CD4-positive, alpha-beta T cell treated with Interferon gamma for 1 hour (primary cell): ENCODE measurements at regions not wholly inside any gene's neighbourhood (a gene's known extent, or its start where the extent isn't known, plus 50 kb on each side); places are given as distances from the start of the nearest gene placed in this dataset.
"Not testable (repeated sequence)": the region's sequence is repeated elsewhere in the genome, so short reads cannot be mapped to it uniquely, and the experiment has no call there.

ENCODE experiments used
- DNase-seq: peaks from one replicate; pipeline ENCODE4 v3.0.0-alpha.2; 2020

DNA sequence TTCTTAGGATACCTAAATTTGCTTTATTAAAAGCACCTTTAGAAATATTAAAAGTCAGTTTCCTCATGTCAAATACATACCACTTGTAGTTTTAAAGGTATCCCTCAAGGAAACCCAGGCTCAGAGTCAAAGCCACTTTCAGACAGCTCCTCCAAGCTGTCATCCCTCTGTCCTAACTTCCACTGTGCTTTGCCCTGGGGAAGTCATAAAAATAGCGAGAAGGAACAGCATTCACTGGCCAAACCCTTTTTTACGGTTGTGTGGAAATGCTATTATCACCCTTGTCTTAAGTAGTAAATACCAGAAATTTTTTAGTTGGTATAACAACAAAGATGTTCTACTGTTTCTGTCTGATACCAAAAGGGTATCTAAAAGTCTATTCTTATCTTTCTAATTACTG lies 680.5 kb downstream of the ZEB2 start:
- DNase-seq: no peak

DNA sequence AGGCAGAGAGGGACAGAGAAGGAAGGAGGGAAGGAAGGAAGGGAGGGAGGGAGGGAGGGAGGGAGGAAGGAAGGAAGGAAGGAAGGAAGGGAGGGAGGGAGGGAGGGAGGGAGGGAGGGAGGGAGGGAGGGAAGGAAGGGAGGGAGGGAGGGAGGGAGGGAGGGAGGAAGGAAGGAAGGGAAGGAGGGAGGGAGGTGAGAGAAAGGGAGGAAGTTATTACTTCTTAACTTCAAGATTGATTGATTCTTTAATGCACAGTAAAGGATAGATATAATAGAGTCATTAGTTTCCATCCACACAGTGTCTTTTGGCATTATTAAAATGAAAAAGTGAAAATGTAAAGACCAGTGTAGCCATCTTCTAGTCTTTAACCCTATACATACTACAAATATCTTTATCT lies 682.9 kb downstream of the ZEB2 start:
- DNase-seq: not testable (repeated sequence)

DNA sequence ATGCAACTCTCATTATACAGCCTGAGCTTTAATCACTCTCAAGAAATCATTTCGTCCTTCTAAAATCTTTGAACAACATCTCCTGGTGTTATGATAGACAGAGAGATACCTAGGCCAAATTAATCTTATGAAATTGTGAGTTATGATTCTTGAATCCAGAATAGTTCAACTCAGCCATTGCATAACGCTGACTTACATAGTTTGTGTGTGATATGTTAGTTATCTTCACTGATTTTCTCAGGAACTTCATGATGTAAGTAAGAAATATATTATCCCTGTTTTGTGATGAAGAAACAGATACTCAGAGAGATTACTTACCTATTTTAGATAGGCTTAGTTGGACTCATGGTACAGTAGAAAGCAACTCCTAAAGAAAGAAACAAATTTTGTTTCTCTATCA lies 684.4 kb downstream of the ZEB2 start:
- DNase-seq: no peak

DNA sequence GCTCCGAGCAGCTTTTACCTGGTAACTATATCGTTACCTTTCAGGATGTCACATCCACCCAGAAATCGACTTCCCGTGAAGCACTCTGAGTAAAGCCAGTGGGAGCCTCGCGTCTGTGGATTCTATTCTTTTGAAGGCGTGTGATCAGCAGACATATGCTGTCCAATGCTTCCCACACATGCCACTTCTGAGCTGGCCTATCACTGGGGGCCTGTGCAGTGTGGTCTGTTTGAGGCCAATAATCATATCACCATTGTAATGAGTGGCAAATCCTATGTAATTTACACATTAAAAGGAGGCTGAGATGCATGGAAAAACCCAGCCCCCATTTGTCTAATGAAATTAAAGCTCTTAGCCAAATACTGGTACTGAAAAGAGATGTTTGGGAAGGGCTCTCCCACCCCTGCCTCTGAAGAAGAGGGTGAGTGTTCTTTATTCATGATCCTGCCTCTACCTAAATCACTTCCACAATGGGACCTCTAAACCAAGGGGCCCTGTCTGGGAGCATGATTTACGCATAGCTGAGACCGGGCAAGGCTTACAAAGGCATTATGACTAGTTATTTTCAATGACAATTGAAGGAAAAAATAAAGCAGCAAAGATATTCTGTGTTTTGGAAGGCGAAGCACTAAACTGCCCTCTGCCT lies 686.8 kb downstream of the ZEB2 start:
- DNase-seq: no peak

DNA sequence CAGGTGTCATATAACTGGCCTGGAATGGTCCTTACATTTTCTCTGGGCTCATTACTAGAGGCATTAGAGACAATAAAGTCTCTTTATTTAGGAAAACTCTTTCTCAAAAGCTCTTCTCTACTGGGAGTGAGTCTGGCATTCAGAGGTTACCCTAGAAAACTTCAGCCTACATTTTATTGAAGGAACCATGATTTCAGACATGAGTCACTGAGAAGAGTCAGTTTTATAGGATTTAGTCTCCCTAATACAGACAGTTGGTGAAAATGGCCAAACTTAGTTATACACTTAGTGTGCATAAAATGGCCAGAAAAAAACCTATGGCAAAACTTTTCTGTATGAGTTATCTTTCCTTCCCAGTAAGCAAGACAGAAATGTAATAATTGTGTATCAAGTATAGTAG lies 689.4 kb downstream of the ZEB2 start:
- DNase-seq: no peak

DNA sequence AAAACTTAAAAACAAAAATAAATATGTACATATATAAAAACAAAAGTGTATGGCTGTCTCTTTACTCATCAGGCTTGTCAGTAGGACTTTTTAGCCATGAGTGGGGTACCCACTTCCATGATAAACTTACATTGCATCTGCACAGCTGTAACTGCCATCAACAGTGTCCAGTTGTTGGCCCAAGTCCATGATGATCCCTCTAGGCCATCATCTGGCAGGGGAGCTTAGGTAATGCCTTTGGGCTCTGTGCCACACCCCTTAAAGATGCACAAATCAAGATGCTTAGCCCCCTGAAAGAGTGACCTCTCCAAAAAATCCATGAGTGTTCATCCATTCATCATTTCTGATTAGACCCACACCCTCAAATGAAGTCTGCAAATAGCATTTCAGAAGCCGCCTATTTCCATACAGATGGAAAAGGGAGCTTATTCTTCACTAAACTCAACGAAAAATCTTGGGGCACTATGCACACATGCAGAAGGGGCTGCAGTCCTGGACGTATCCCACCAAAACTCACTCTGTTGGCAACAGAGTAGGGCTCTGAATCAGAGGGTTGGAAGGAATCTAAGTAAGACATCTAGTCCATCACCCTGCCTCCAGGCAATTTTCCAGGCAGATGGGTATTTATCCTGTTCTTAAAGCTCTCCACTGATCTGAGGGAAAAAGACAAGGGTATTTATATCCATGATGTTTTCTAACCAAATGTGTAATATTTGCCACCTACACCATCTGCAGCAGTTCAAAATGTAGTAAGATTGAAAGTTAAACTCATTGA lies 691.0 kb downstream of the ZEB2 start:
- DNase-seq: no peak

GRCh38 chr2:143824791-143825190 lies 695.1 kb downstream of the ZEB2 start:
- no peak for DNase-seq

GRCh38 chr2:143823876-143824275 lies 694.7 kb downstream of the ARHGAP15 start:
- no peak for DNase-seq

GRCh38 chr2:143823296-143823695 lies 694.1 kb downstream of the ARHGAP15 start:
- DNase-seq: no peak

DNA sequence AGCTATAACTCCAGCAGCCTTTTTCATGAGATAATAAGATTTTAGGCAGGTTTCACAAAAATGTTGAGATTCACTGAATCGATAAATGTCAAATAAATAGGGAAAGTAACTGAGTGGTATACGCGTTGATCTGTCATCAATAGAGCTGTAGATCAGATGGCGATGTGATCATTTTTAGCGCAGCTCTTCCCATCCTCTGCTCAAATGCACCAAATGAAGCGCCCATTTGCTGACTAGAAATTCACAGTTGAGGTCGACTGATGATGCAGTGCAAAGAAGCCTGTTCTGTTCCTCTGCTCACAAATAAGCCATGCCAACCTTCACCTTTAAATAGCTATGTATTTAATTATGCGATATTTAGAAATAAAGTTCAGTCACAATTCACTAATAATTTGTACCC lies 693.5 kb downstream of the ARHGAP15 start:
- no peak for DNase-seq

- no peak for DNase-seq
These were observed 690.5 kb downstream of the ARHGAP15 start for GRCh38 chr2:143819764-143820163.

DNA sequence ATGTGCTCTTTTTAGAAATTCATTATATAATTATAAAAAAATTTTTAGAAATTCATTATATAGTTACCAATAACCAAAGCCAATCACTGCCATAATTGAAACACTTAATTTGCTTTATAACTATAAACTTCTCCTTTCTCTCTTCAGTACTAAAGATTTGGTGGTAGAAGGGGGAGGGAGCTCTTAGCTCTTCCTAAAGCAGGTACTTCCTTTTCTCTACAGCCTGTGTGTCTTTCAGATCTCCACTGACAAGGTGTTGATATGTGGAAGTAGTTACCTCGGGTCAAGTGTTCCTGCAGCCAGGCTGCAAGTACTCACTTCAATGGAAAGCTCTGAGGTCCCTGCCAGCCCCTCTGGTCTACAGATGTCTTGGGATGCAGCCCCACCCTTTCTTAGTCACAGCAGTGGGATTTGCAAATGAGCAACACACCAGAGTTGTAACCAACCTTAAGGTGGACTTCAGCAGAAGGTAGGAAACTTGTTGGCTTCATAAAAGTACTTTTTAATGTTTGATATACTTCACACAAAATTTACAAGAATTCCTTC lies 690.0 kb downstream of the ARHGAP15 start:
- no peak for DNase-seq
